WTC11 (cell line): ENCODE measurements at regions not wholly inside any gene's neighbourhood (a gene's known extent, or its start where the extent isn't known, plus 50 kb on each side); places are given as distances from the start of the nearest gene placed in this dataset.

Source experiments
- ATAC-seq: fragments of 200-7000 bp; cut with Tn5 transposase; 2 replicates; pipeline ENCODE4 v1.10.0; 2021; ENCODE audit warnings: mild to moderate bottlenecking, moderate library complexity
- CTCF ChIA-PET: fragments of 300-600 bp; sonication (Branson Sonifier 250); formaldehyde crosslinking; loops from one replicate; lab custom pipeline; 2021; ENCODE audit warnings: antibody characterized with exemption; lab: Charles Lee
- POLR2A ChIA-PET: fragments of 350-600 bp; sonication (Branson Sonifier 250); formaldehyde crosslinking; loops from one replicate; lab custom pipeline; 2021; ENCODE audit warnings: antibody characterized with exemption; lab: Charles Lee
- DNase-seq: peaks from one replicate; pipeline ENCODE4 v3.0.0; 2021; ENCODE audit warnings: low spot score
- H3K27ac Mint-ChIP-seq: 2 replicates; pipeline ENCODE4 v1.8.0; 2021; ENCODE audit warnings: mixed read lengths
- H3K27me3 Mint-ChIP-seq: 2 replicates; pipeline ENCODE4 v1.8.0; 2021; ENCODE audit warnings: low read depth, mild to moderate bottlenecking, moderate library complexity, mixed read lengths
- H3K36me3 Mint-ChIP-seq: 2 replicates; pipeline ENCODE4 v1.8.0; 2021; ENCODE audit warnings: mixed read lengths
- H3K4me1 Mint-ChIP-seq: 2 replicates; pipeline ENCODE4 v1.8.0; 2022; ENCODE audit warnings: mixed read lengths
- H3K4me3 Mint-ChIP-seq: 2 replicates; pipeline ENCODE4 v1.8.0; 2021; ENCODE audit warnings: mild to moderate bottlenecking, moderate library complexity, mixed read lengths
- H3K9me3 Mint-ChIP-seq: 2 replicates; pipeline ENCODE4 v1.8.0; 2021; ENCODE audit warnings: mixed read lengths
- GRHL2 ChIP-seq: fragments of 250-450 bp; sonication (Bioruptor Pico); IDR thresholded peaks from 2 replicates; pipeline ENCODE4 v1.8.0; 2022; ENCODE audit warnings: mild to moderate bottlenecking, moderate library complexity; ENCODE audit not compliant: insufficient replicate concordance, severe bottlenecking
- JAZF1 ChIP-seq: fragments of 250-450 bp; sonication (Bioruptor Pico); IDR thresholded peaks from 2 replicates; pipeline ENCODE4 v1.9.0; 2021; ENCODE audit warnings: moderate library complexity, mild to moderate bottlenecking, inconsistent platforms
- NFE2L1 ChIP-seq: sonication (generic); formaldehyde crosslinking; IDR thresholded peaks from 2 replicates; pipeline ENCODE4 v1.8.1; 2023; ENCODE audit warnings: missing genetic modification reagents
- RELA ChIP-seq: sonication (generic); formaldehyde crosslinking; IDR thresholded peaks from 2 replicates; pipeline ENCODE4 v1.8.1; 2022; ENCODE audit warnings: missing genetic modification reagents, mild to moderate bottlenecking, borderline replicate concordance
- TCF7 ChIP-seq: sonication (generic); formaldehyde crosslinking; IDR thresholded peaks from 2 replicates; pipeline ENCODE4 v1.8.0; 2022; ENCODE audit warnings: mild to moderate bottlenecking, low read depth, missing genetic modification reagents, moderate library complexity
- ZNF396 ChIP-seq: fragments of 250-450 bp; sonication (Bioruptor Pico); IDR thresholded peaks from 2 replicates; pipeline ENCODE4 v1.8.0; 2021; ENCODE audit warnings: mild to moderate bottlenecking, moderate library complexity, borderline replicate concordance
- ZNF416 ChIP-seq: fragments of 250-450 bp; sonication (Bioruptor Pico); IDR thresholded peaks from 2 replicates; pipeline ENCODE4 v1.9.0; 2021; ENCODE audit warnings: mild to moderate bottlenecking, inconsistent platforms
- ZNF423 ChIP-seq: fragments of 250-450 bp; sonication (Bioruptor Pico); IDR thresholded peaks from 2 replicates; pipeline ENCODE4 v2.1.2; 2022; ENCODE audit warnings: mild to moderate bottlenecking, moderate library complexity
- TF ChIP-seq, protein P1 (sequence below): sonication (generic); formaldehyde crosslinking; IDR thresholded peaks from 2 replicates; pipeline ENCODE4 v1.8.1; 2022; ENCODE audit warnings: low read depth, missing genetic modification reagents, borderline replicate concordance
- TF ChIP-seq, protein P2 (sequence below): fragments of 250-450 bp; sonication (Bioruptor Pico); IDR thresholded peaks from 2 replicates; pipeline ENCODE4 v1.9.0; 2021; ENCODE audit warnings: mild to moderate bottlenecking
- TF ChIP-seq, protein P3 (sequence below): fragments of 250-450 bp; sonication (Bioruptor Pico); IDR thresholded peaks from 2 replicates; pipeline ENCODE4 v2.1.2; 2022; ENCODE audit warnings: mild to moderate bottlenecking, moderate library complexity
- TF ChIP-seq, protein P4 (sequence below): fragments of 250-450 bp; sonication (Bioruptor Pico); IDR thresholded peaks from 2 replicates; pipeline ENCODE4 v1.9.0; 2021; ENCODE audit warnings: mild to moderate bottlenecking, borderline replicate concordance
- TF ChIP-seq, protein P5 (sequence below): sonication (generic); formaldehyde crosslinking; IDR thresholded peaks from 2 replicates; pipeline ENCODE4 v1.8.0; 2023; ENCODE audit warnings: mild to moderate bottlenecking, missing genetic modification reagents
- TF ChIP-seq, protein P6 (sequence below): fragments of 250-450 bp; sonication (Bioruptor Pico); IDR thresholded peaks from 2 replicates; pipeline ENCODE4 v1.9.0; 2021; ENCODE audit warnings: mild to moderate bottlenecking

DNA sequence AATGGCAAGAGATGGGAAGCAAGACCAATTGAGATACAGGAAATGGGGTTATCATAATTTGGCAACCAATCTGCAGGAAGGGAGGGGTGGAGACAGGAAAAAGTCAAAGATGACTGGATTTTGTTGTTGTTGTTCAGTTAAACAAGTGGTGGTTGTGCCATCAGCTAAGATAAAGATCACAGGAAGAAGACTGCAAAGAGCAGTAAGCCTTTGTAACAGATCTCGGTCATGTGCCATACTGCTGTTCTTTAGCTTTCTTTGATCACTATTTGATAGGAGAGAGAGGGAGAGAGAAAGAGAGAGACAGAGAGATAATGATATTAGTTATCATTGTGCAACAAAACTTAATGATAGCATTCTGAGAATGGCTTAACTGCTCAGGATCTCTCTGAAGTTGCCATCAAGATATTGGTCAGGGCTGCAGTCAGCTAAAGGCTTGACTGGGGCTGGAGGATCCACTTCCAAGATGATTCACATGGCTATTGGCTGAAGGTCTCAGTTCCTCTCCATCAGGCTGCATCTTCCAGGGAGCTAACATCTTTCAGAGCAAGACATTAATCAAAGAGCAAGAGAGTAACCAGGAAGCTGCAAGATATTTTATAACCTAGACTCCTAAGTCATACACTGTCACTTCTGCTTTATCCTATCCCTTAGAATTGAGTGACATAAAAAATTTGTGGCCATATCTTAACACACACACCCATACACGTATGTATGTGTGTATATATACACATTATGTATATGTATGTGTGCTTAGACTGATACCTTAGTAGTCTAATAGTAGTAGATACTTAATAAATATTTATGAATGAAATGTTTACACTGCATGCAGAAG is 405.0 kb downstream of the SHISA9 start (continued):
- TF ChIP-seq, protein P1, sequence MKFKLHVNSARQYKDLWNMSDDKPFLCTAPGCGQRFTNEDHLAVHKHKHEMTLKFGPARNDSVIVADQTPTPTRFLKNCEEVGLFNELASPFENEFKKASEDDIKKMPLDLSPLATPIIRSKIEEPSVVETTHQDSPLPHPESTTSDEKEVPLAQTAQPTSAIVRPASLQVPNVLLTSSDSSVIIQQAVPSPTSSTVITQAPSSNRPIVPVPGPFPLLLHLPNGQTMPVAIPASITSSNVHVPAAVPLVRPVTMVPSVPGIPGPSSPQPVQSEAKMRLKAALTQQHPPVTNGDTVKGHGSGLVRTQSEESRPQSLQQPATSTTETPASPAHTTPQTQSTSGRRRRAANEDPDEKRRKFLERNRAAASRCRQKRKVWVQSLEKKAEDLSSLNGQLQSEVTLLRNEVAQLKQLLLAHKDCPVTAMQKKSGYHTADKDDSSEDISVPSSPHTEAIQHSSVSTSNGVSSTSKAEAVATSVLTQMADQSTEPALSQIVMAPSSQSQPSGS (CRISPR knock-in tag) = no peak
- TF ChIP-seq, protein P2, sequence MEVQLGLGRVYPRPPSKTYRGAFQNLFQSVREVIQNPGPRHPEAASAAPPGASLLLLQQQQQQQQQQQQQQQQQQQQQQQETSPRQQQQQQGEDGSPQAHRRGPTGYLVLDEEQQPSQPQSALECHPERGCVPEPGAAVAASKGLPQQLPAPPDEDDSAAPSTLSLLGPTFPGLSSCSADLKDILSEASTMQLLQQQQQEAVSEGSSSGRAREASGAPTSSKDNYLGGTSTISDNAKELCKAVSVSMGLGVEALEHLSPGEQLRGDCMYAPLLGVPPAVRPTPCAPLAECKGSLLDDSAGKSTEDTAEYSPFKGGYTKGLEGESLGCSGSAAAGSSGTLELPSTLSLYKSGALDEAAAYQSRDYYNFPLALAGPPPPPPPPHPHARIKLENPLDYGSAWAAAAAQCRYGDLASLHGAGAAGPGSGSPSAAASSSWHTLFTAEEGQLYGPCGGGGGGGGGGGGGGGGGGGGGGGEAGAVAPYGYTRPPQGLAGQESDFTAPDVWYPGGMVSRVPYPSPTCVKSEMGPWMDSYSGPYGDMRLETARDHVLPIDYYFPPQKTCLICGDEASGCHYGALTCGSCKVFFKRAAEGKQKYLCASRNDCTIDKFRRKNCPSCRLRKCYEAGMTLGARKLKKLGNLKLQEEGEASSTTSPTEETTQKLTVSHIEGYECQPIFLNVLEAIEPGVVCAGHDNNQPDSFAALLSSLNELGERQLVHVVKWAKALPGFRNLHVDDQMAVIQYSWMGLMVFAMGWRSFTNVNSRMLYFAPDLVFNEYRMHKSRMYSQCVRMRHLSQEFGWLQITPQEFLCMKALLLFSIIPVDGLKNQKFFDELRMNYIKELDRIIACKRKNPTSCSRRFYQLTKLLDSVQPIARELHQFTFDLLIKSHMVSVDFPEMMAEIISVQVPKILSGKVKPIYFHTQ (CRISPR knock-in tag) = no peak
- TF ChIP-seq, protein P3, sequence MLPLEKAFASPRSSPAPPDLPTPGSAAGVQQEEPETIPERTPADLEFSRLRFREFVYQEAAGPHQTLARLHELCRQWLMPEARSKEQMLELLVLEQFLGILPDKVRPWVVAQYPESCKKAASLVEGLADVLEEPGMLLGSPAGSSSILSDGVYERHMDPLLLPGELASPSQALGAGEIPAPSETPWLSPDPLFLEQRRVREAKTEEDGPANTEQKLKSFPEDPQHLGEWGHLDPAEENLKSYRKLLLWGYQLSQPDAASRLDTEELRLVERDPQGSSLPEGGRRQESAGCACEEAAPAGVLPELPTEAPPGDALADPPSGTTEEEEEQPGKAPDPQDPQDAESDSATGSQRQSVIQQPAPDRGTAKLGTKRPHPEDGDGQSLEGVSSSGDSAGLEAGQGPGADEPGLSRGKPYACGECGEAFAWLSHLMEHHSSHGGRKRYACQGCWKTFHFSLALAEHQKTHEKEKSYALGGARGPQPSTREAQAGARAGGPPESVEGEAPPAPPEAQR (CRISPR knock-in tag) = no peak
- TF ChIP-seq, all 79 proteins: peak for 0

DNA sequence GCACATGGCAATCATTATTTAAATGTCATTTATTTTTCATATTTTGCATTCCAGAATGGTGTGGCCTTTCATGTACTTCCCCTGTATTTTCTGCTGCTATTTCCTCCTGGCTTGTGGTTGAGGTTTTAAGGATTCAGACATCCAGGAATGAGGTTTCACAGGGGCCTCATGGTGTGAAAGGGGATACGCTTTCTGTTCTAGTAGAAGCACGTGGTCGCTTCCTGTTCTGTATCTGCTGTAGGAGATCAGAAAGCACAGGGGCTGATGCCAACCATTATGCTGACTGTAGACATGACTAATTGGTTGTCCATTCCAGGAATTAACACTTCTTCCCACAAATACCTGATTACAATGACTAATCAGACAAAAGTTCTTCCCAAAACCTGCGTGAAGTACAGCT is 405.9 kb downstream of the SHISA9 start:
- no peak for DNase-seq
- no peak for ATAC-seq
- Mint-ChIP-seq H3K9me3 (no peaks in the 10 kb centered on the region), H3K27ac (no peak overlapping the region), H3K4me1 (peaks cover 7% of the 10 kb centered on the region), H3K36me3 (no peaks in the 10 kb centered on the region)
- POLR2A ChIA-PET = no interaction called here
- TF ChIP-seq GRHL2 (CRISPR knock-in tag) (no peak), JAZF1 (CRISPR knock-in tag) (no peak), NFE2L1 (CRISPR knock-in tag) (no peak), ZNF423 (CRISPR knock-in tag) (no peak), TCF7 (CRISPR knock-in tag) (no peak), RELA (CRISPR knock-in tag) (no peak), ZNF396 (no peak), ZNF416 (no peak)
- TF ChIP-seq, protein P4, sequence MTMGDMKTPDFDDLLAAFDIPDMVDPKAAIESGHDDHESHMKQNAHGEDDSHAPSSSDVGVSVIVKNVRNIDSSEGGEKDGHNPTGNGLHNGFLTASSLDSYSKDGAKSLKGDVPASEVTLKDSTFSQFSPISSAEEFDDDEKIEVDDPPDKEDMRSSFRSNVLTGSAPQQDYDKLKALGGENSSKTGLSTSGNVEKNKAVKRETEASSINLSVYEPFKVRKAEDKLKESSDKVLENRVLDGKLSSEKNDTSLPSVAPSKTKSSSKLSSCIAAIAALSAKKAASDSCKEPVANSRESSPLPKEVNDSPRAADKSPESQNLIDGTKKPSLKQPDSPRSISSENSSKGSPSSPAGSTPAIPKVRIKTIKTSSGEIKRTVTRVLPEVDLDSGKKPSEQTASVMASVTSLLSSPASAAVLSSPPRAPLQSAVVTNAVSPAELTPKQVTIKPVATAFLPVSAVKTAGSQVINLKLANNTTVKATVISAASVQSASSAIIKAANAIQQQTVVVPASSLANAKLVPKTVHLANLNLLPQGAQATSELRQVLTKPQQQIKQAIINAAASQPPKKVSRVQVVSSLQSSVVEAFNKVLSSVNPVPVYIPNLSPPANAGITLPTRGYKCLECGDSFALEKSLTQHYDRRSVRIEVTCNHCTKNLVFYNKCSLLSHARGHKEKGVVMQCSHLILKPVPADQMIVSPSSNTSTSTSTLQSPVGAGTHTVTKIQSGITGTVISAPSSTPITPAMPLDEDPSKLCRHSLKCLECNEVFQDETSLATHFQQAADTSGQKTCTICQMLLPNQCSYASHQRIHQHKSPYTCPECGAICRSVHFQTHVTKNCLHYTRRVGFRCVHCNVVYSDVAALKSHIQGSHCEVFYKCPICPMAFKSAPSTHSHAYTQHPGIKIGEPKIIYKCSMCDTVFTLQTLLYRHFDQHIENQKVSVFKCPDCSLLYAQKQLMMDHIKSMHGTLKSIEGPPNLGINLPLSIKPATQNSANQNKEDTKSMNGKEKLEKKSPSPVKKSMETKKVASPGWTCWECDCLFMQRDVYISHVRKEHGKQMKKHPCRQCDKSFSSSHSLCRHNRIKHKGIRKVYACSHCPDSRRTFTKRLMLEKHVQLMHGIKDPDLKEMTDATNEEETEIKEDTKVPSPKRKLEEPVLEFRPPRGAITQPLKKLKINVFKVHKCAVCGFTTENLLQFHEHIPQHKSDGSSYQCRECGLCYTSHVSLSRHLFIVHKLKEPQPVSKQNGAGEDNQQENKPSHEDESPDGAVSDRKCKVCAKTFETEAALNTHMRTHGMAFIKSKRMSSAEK (CRISPR knock-in tag) = no peak
- TF ChIP-seq, protein P5, sequence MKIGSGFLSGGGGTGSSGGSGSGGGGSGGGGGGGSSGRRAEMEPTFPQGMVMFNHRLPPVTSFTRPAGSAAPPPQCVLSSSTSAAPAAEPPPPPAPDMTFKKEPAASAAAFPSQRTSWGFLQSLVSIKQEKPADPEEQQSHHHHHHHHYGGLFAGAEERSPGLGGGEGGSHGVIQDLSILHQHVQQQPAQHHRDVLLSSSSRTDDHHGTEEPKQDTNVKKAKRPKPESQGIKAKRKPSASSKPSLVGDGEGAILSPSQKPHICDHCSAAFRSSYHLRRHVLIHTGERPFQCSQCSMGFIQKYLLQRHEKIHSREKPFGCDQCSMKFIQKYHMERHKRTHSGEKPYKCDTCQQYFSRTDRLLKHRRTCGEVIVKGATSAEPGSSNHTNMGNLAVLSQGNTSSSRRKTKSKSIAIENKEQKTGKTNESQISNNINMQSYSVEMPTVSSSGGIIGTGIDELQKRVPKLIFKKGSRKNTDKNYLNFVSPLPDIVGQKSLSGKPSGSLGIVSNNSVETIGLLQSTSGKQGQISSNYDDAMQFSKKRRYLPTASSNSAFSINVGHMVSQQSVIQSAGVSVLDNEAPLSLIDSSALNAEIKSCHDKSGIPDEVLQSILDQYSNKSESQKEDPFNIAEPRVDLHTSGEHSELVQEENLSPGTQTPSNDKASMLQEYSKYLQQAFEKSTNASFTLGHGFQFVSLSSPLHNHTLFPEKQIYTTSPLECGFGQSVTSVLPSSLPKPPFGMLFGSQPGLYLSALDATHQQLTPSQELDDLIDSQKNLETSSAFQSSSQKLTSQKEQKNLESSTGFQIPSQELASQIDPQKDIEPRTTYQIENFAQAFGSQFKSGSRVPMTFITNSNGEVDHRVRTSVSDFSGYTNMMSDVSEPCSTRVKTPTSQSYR (CRISPR knock-in tag) = no peak
- TF ChIP-seq, protein P6, sequence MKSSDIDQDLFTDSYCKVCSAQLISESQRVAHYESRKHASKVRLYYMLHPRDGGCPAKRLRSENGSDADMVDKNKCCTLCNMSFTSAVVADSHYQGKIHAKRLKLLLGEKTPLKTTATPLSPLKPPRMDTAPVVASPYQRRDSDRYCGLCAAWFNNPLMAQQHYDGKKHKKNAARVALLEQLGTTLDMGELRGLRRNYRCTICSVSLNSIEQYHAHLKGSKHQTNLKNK (CRISPR knock-in tag) = no peak
- TF ChIP-seq, all 79 proteins: peak for 0
- H3K4me3 Mint-ChIP-seq = no peak overlapping the region
- no peaks in the 10 kb centered on the region for H3K27me3 Mint-ChIP-seq
- CTCF ChIA-PET = no interaction called here
